ENCODE measurements at regions not wholly inside any gene's neighbourhood (a gene's known extent, or its start where the extent isn't known, plus 50 kb on each side); places are given as distances from the start of the nearest gene placed in this dataset.

DNA sequence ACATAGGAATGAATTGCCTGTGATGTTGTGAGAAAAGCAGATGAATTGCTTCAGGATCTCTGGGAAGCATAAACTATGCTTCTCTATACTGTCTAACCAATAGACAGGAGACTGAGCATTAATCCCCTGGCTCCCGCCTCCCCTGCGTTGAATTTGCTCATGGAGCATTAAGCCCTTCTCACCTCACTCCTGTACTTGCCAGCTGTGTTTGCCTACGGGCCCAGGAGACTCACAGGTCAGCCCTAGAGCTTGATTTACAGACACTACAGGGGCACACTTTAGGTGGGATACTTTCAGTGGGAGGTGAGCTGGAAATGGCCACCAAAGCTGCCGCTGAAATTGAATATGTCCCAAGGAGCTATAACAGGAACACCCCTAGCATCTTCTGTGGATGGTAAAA is 418.7 kb downstream of the CBLN4 start:
- Histone ChIP-seq H3K9me3 (no peaks in the 10 kb centered on the region), H3K36me3 (no peaks in the 10 kb centered on the region), H3K4me3 (no peak overlapping the region), H3K27ac (no peak overlapping the region), H3K4me1 (no peaks in the 10 kb centered on the region), H3K27me3 (no peaks in the 10 kb centered on the region)
- WGBS, 4 donors, result 66 to 72% (median 67%) methylated on average over 4 of the region's 4 CpGs
- intact Hi-C loops (cut with DNase I), result no loop called here
- no peak for DNase-seq
- no peak for ATAC-seq
- TF ChIP-seq, protein P1, sequence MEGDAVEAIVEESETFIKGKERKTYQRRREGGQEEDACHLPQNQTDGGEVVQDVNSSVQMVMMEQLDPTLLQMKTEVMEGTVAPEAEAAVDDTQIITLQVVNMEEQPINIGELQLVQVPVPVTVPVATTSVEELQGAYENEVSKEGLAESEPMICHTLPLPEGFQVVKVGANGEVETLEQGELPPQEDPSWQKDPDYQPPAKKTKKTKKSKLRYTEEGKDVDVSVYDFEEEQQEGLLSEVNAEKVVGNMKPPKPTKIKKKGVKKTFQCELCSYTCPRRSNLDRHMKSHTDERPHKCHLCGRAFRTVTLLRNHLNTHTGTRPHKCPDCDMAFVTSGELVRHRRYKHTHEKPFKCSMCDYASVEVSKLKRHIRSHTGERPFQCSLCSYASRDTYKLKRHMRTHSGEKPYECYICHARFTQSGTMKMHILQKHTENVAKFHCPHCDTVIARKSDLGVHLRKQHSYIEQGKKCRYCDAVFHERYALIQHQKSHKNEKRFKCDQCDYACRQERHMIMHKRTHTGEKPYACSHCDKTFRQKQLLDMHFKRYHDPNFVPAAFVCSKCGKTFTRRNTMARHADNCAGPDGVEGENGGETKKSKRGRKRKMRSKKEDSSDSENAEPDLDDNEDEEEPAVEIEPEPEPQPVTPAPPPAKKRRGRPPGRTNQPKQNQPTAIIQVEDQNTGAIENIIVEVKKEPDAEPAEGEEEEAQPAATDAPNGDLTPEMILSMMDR (IDR thresholded peaks at IDR 0.05), result no peak
- no peak for TF ChIP-seq POLR2A (IDR thresholded peaks at IDR 0.05)

DNA sequence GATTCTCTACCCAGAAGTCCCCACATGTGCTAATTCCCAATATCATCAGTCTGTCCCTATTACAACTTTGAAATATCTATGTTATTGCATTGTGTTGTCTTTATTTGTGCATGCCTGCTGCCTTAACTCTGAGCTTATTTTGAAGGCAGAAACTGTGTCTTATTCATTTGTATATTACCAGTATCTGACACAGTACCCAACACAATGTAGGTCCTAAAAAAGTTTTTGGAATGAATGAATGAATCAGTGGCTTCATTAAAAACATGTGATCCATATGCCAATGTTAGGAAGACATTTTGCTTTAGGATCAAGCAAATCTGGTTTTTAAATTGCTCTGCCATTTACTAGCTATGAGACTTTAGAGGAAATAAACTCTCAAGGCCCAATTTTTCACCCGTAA is 420.4 kb downstream of the CBLN4 start:
- DNase-seq, result no peak
- intact Hi-C loops (cut with DNase I), result no loop called here
- 73 to 85% (median 80%) methylated on average over 1 of the region's 1 CpG for WGBS, 4 donors
- no peak for TF ChIP-seq POLR2A (IDR thresholded peaks at IDR 0.05)
- TF ChIP-seq, protein P1 (IDR thresholded peaks at IDR 0.05), result no peak
- H3K4me3 ChIP-seq, result no peak overlapping the region
- no peaks in the 10 kb centered on the region for H3K9me3 ChIP-seq
- H3K4me1 ChIP-seq, result no peaks in the 10 kb centered on the region
- H3K36me3 ChIP-seq, result no peaks in the 10 kb centered on the region
- no peak overlapping the region for H3K27ac ChIP-seq
- ATAC-seq, result no peak
- no peaks in the 10 kb centered on the region for H3K27me3 ChIP-seq

DNA sequence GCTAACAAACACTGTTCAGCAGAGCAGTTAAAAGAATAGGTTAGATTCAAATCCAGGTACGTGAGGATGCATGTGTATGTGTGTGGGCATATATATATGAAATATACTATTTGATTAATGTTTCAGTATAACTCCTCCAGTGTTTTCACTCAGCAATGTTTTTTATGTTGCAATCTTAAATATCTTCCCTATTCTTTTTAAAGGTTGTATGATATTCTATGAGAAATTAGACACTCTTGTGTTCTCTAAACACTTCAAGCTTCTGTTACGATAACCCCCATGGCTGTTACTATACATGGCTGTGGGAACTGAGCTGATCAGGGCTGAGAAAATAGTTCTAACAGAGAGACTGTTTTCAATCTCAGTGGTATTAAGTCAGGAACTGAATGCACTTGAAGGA is 421.0 kb downstream of the CBLN4 start:
- Histone ChIP-seq H3K36me3 (no peaks in the 10 kb centered on the region), H3K9me3 (no peaks in the 10 kb centered on the region), H3K4me3 (no peak overlapping the region), H3K4me1 (no peaks in the 10 kb centered on the region), H3K27ac (no peak overlapping the region), H3K27me3 (no peaks in the 10 kb centered on the region)
- DNase-seq, result no peak
- intact Hi-C loops (cut with DNase I), result no loop called here
- no peak for TF ChIP-seq POLR2A (IDR thresholded peaks at IDR 0.05)
- TF ChIP-seq, protein P1 (IDR thresholded peaks at IDR 0.05), result no peak
- ATAC-seq, result no peak
- WGBS, 4 donors, result 80 to 88% (median 84%) methylated on average over 2 of the region's 2 CpGs

DNA sequence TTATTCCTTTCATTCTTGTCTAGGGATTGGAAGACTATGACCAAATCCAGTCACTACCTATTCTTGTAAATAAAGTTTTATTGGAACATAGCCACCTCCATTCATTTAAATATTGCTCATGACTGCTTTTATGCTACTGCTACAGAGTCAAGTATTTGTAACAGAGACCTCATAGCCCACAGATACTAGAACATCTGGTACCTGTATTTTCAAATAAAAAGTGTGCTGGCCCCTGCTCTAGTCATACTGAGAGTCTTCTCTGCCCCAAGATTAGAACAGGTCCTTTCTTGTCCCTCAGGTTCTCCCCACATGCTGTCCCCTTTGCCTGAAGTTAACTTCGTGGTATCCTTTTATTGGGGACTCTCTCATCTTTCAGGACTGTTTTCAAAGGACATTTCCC is 422.3 kb downstream of the CBLN4 start:
- TF ChIP-seq, protein P1 (IDR thresholded peaks at IDR 0.05), result no peak
- TF ChIP-seq POLR2A (IDR thresholded peaks at IDR 0.05), result no peak
- no peaks in the 10 kb centered on the region for H3K36me3 ChIP-seq

More for the DNA sequence above, 422.3 kb downstream of the CBLN4 start:
- Histone ChIP-seq H3K4me3 (no peak overlapping the region), H3K27ac (no peak overlapping the region), H3K9me3 (no peaks in the 10 kb centered on the region), H3K27me3 (no peaks in the 10 kb centered on the region), H3K4me1 (no peaks in the 10 kb centered on the region)
- 68 to 76% (median 71%) methylated on average over 1 of the region's 1 CpG for WGBS, 4 donors
- no peak for ATAC-seq
- no peak for DNase-seq
- intact Hi-C loops (cut with DNase I), result no loop called here
